NCI-H2107 (cell line): ENCODE measurements at regions not wholly inside any gene's neighbourhood (a gene's known extent, or its start where the extent isn't known, plus 50 kb on each side); places are given as distances from the start of the nearest gene placed in this dataset.
A peak's percentile ranks its signal among the peaks of the same experiment; 100 is the strongest.
"Not testable (repeated sequence)": the region's sequence is repeated elsewhere in the genome, so short reads cannot be mapped to it uniquely, and the experiment has no call there.

ENCODE experiments used
- DNase-seq: peaks from one replicate; lab custom pipeline; 2025; lab: John Stamatoyannopoulos, UW

GRCh38 chr5:152527358-152528052 lies 122.4 kb upstream of the NMUR2 start:
- no peak for DNase-seq

GRCh38 chr5:152529440-152529839 lies 124.4 kb upstream of the NMUR2 start:
- no peak for DNase-seq

GRCh38 chr5:152532714-152533113 lies 127.6 kb upstream of the NMUR2 start:
- DNase-seq, result peak; percentile 5

GRCh38 chr5:152534641-152535040 lies 129.6 kb upstream of the NMUR2 start:
- no peak for DNase-seq

- no peak for DNase-seq
Observed at GRCh38 chr5:152542741-152543140, 137.7 kb upstream of the NMUR2 start.

GRCh38 chr5:152546493-152546892 lies 141.4 kb upstream of the NMUR2 start:
- no peak for DNase-seq

GRCh38 chr5:152547202-152547601 lies 142.1 kb upstream of the NMUR2 start:
- DNase-seq, result no peak

- no peak for DNase-seq
Observed at GRCh38 chr5:152549709-152550108, 144.6 kb upstream of the NMUR2 start.

- no peak for DNase-seq
Observed at GRCh38 chr5:152551061-152551460, 146.0 kb upstream of the NMUR2 start.

GRCh38 chr5:152556784-152557183 lies 151.7 kb upstream of the NMUR2 start:
- DNase-seq, result no peak

- DNase-seq, result no peak
Observed at GRCh38 chr5:152560512-152561137, 155.5 kb upstream of the NMUR2 start.

- DNase-seq, result no peak
Observed at GRCh38 chr5:152568016-152568415, 162.9 kb upstream of the NMUR2 start.

GRCh38 chr5:152572812-152573211 lies 167.7 kb upstream of the NMUR2 start:
- no peak for DNase-seq

GRCh38 chr5:152584103-152584502 lies 179.0 kb upstream of the NMUR2 start:
- DNase-seq, result no peak

- no peak for DNase-seq
Observed at GRCh38 chr5:152592416-152592815, 187.3 kb upstream of the NMUR2 start.

GRCh38 chr5:152593388-152593787 lies 188.3 kb upstream of the NMUR2 start:
- DNase-seq, result no peak

- DNase-seq, result no peak
Observed at GRCh38 chr5:152595405-152595804, 190.3 kb upstream of the NMUR2 start.

GRCh38 chr5:152599096-152599495 lies 194.0 kb upstream of the NMUR2 start:
- DNase-seq, result no peak

- DNase-seq, result no peak
Observed at GRCh38 chr5:152601806-152602732, 197.0 kb upstream of the NMUR2 start.

GRCh38 chr5:152606050-152606449 lies 201.0 kb upstream of the NMUR2 start:
- DNase-seq, result not testable (repeated sequence)

- DNase-seq, result no peak
Observed at GRCh38 chr5:152606776-152607364, 201.8 kb upstream of the NMUR2 start.

GRCh38 chr5:152607401-152608160 lies 202.5 kb upstream of the NMUR2 start:
- DNase-seq, result no peak
